Parathyroid adenoma (tissue), 2 donors: ENCODE measurements at regions not wholly inside any gene's neighbourhood (a gene's known extent, or its start where the extent isn't known, plus 50 kb on each side); places are given as distances from the start of the nearest gene placed in this dataset.
A peak's percentile ranks its signal among the peaks of the same experiment; 100 is the strongest.

Experiments
- H2AFZ ChIP-seq: fragments of 300-600 bp; sonication (generic); one replicate; pipeline ENCODE4 v1.7.0; 2017; ENCODE audit warnings: antibody characterized with exemption, mild to moderate bottlenecking
- H3K27ac ChIP-seq: fragments of 300-600 bp; sonication (generic); one replicate; pipeline ENCODE4 v1.7.0; 2017
- H3K27me3 ChIP-seq: fragments of 300-600 bp; sonication (generic); one replicate; pipeline ENCODE4 v1.7.0; 2017; ENCODE audit warnings: low read length; ENCODE audit not compliant: control insufficient read depth, insufficient read depth
- H3K36me3 ChIP-seq: fragments of 300-600 bp; sonication (generic); one replicate; pipeline ENCODE4 v1.7.0; 2017; ENCODE audit warnings: low read length; ENCODE audit not compliant: control insufficient read depth, insufficient read depth
- H3K4me1 ChIP-seq: fragments of 300-600 bp; sonication (generic); one replicate; pipeline ENCODE4 v1.7.0; 2017; ENCODE audit warnings: control low read depth
- H3K4me2 ChIP-seq: fragments of 300-600 bp; sonication (generic); one replicate; pipeline ENCODE4 v1.7.0; 2017; ENCODE audit warnings: low read length
- H3K4me3 ChIP-seq: fragments of 300-600 bp; sonication (generic); one replicate; pipeline ENCODE4 v1.7.0; 2017; ENCODE audit warnings: low read depth, low read length
- H3K79me2 ChIP-seq: fragments of 300-600 bp; sonication (generic); one replicate; pipeline ENCODE4 v1.7.0; 2017; ENCODE audit warnings: control low read depth
- H3K9ac ChIP-seq: fragments of 300-600 bp; sonication (generic); one replicate; pipeline ENCODE4 v1.7.0; 2017; ENCODE audit warnings: mild to moderate bottlenecking
- H3K9me3 ChIP-seq: fragments of 300-600 bp; sonication (generic); one replicate; pipeline ENCODE4 v1.7.0; 2017; ENCODE audit warnings: low read length; ENCODE audit not compliant: control insufficient read depth
- CTCF ChIP-seq: fragments of 300-600 bp; sonication (generic); IDR thresholded peaks from one replicate; pipeline ENCODE4 v1.7.0; 2017; ENCODE audit warnings: antibody characterized with exemption, mild to moderate bottlenecking
- donor health status: primary hyperparathyroidism.

- TF ChIP-seq CTCF = no peak
- no peaks in the 10 kb centered on the region for H3K9me3 ChIP-seq
Measured at GRCh38 chr3:18233987-18234716, 191.0 kb downstream of the SATB1 start.

GRCh38 chr3:18232317-18232716 is 192.8 kb downstream of the SATB1 start:
- H3K79me2 ChIP-seq = no peaks in the 10 kb centered on the region
- no peak overlapping the region for H3K4me3 ChIP-seq
- no peak overlapping the region for H2AFZ ChIP-seq
- no peak overlapping the region for H3K4me2 ChIP-seq
- no peak overlapping the region for H3K27ac ChIP-seq
- no peak for TF ChIP-seq CTCF
- H3K4me1 ChIP-seq = no peaks in the 10 kb centered on the region
- no peaks in the 10 kb centered on the region for H3K27me3 ChIP-seq
- no peak overlapping the region for H3K9ac ChIP-seq
- H3K36me3 ChIP-seq = no peaks in the 10 kb centered on the region
- no peaks in the 10 kb centered on the region for H3K9me3 ChIP-seq

More at GRCh38 chr3:18233987-18234716, 191.0 kb downstream of the SATB1 start:
- no peaks in the 10 kb centered on the region for H3K27me3 ChIP-seq
- H3K4me3 ChIP-seq = no peak overlapping the region
- H3K27ac ChIP-seq = no peak overlapping the region
- H3K9ac ChIP-seq = no peak overlapping the region
- no peaks in the 10 kb centered on the region for H3K79me2 ChIP-seq
- H2AFZ ChIP-seq = peak overlapping the region; percentile 36
- no peaks in the 10 kb centered on the region for H3K36me3 ChIP-seq
- no peaks in the 10 kb centered on the region for H3K4me1 ChIP-seq
- no peak overlapping the region for H3K4me2 ChIP-seq

GRCh38 chr3:18228060-18228459 is 197.1 kb downstream of the SATB1 start:
- no peaks in the 10 kb centered on the region for H3K36me3 ChIP-seq
- no peaks in the 10 kb centered on the region for H3K27me3 ChIP-seq
- no peak overlapping the region for H3K4me2 ChIP-seq
- no peak overlapping the region for H3K27ac ChIP-seq
- H3K79me2 ChIP-seq = no peaks in the 10 kb centered on the region
- no peaks in the 10 kb centered on the region for H3K4me1 ChIP-seq
- H3K4me3 ChIP-seq = no peak overlapping the region
- H3K9me3 ChIP-seq = no peaks in the 10 kb centered on the region
- no peak for TF ChIP-seq CTCF
- H2AFZ ChIP-seq = no peak overlapping the region
- H3K9ac ChIP-seq = no peak overlapping the region

GRCh38 chr3:18225709-18226108 is 199.4 kb downstream of the SATB1 start:
- no peaks in the 10 kb centered on the region for H3K4me1 ChIP-seq
- no peaks in the 10 kb centered on the region for H3K36me3 ChIP-seq
- H2AFZ ChIP-seq = no peak overlapping the region
- no peaks in the 10 kb centered on the region for H3K9me3 ChIP-seq
- H3K27me3 ChIP-seq = no peaks in the 10 kb centered on the region
- H3K27ac ChIP-seq = no peak overlapping the region
- no peak overlapping the region for H3K4me3 ChIP-seq
- H3K4me2 ChIP-seq = no peak overlapping the region
- TF ChIP-seq CTCF = no peak
- H3K79me2 ChIP-seq = no peaks in the 10 kb centered on the region
- H3K9ac ChIP-seq = no peak overlapping the region

- Histone ChIP-seq H2AFZ (no peak overlapping the region), H3K9me3 (no peaks in the 10 kb centered on the region), H3K27ac (no peak overlapping the region), H3K9ac (no peak overlapping the region), H3K27me3 (no peaks in the 10 kb centered on the region), H3K36me3 (no peaks in the 10 kb centered on the region), H3K4me3 (no peak overlapping the region), H3K79me2 (no peaks in the 10 kb centered on the region), H3K4me1 (no peaks in the 10 kb centered on the region), H3K4me2 (no peak overlapping the region)
- TF ChIP-seq CTCF = no peak
Measured at GRCh38 chr3:18224426-18224825, 200.7 kb downstream of the SATB1 start.
